C4-2B (cell line): ENCODE measurements at regions not wholly inside any gene's neighbourhood (a gene's known extent, or its start where the extent isn't known, plus 50 kb on each side); places are given as distances from the start of the nearest gene placed in this dataset.

Source experiments
- ZFX ChIP-seq: fragments of 450-650 bp; IDR thresholded peaks from 2 replicates; pipeline ENCODE4 v1.6.1; 2017
- TF ChIP-seq, protein P1 (sequence below): fragments of 450-650 bp; conservative IDR thresholded peaks from 2 replicates; pipeline ENCODE4 v1.5.1; 2017; ENCODE audit warnings: mild to moderate bottlenecking

GRCh38 chr2:16316456-16317210, 349.0 kb downstream of the CYRIA start:
- TF ChIP-seq, protein P1, sequence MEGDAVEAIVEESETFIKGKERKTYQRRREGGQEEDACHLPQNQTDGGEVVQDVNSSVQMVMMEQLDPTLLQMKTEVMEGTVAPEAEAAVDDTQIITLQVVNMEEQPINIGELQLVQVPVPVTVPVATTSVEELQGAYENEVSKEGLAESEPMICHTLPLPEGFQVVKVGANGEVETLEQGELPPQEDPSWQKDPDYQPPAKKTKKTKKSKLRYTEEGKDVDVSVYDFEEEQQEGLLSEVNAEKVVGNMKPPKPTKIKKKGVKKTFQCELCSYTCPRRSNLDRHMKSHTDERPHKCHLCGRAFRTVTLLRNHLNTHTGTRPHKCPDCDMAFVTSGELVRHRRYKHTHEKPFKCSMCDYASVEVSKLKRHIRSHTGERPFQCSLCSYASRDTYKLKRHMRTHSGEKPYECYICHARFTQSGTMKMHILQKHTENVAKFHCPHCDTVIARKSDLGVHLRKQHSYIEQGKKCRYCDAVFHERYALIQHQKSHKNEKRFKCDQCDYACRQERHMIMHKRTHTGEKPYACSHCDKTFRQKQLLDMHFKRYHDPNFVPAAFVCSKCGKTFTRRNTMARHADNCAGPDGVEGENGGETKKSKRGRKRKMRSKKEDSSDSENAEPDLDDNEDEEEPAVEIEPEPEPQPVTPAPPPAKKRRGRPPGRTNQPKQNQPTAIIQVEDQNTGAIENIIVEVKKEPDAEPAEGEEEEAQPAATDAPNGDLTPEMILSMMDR, result no peak
- no peak for TF ChIP-seq ZFX
